ENCODE measurements at regions not wholly inside any gene's neighbourhood (a gene's known extent, or its start where the extent isn't known, plus 50 kb on each side); places are given as distances from the start of the nearest gene placed in this dataset.
"Not testable (repeated sequence)": the region's sequence is repeated elsewhere in the genome, so short reads cannot be mapped to it uniquely, and the experiment has no call there.

DNA sequence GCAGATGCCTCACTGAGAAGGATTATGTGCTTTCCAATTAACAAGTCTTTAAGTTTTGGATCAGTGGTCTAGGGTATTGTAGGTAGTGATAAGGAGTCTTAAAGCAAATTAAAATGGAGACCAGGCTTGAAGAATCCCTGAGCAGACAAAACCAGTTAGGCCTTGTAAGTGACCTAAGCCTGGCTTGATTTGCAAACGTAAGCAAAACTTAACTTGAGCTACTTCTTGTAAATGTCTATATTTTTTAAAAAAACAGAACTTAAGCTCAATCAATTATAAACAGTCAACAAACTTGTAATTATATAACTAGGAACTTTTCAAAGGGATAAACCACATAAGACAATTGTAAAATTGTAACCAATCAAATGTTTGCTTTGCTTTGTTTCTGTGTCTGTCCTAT lies 72.7 kb upstream of the NALF2 start:
- ATAC-seq (no peak), DNase-seq (ENCODE audit: low spot score) (no peak)

DNA sequence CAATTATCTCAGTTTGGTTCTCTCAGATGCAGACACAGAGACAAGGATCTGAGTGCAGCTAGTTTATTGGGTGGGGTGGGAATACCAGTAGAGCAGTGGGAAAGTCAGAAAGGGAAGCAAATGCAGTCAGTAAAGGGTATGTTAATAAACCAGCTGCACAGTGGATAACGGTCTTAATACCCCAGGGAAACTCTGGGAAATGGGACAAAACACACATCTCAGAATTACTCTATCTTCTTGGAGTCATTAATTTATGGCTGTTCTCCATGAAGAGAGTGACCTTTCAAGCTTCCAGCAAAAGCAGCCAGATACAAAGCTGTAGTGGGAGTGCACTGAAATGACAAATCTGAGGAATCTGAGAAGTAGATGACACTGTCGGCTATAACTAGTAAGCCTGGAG lies 73.3 kb upstream of the NALF2 start:
- no peak for DNase-seq (ENCODE audit: low spot score)
- ATAC-seq = no peak

DNA sequence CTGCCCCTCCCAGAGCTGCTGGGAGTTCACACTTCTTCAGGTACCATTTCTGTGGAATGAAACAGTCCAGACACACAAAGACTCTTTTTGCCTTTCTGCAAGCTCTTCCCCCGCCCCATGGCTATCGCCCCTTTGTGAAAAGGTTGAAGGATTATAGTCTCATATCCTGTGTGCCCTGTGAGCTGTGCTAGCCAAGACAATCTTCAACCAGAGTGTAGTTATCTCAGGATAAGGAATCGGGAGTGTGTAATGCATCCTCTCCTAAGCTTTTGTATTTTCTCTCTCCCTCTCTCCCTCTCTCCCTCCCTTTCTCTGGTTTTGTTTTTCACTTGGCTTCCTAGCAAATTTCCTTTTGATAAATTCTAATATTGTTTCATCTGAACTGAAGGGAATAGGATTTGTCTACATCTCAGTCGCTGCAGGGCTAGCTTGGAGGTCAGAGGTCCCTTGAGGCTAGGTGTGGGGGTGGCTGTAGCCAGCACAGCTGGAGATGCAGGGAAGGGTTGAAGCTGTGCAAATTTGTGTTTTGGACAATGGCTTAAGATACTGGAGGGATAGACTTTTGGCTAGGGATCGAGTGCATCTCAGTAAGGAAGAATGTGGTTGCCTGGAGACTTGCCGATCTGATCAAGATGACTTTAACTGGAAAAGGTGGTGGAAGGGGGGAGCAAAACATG lies 74.6 kb upstream of the NALF2 start:
- ATAC-seq = no peak
- DNase-seq (ENCODE audit: low spot score) = no peak

DNA sequence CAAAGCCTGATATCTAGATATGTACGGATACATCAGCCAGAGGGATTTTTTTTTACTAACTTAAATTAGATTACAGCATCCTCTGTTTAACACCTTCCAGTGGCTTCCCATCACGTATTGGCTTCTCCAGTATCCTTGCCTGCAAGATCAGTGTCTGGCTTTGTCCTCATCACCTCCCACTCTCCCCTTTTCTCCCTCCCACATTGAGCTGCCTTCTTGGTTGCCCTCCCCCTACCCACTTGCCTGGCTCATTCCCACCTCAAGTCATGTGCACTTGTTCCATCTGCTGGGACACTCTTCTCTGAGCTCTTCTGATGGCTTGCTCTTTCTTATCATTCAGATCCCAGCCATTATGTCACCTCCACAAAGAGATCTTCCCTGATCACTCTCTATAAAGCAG lies 75.9 kb upstream of the NALF2 start:
- ATAC-seq = no peak
- no peak for DNase-seq (ENCODE audit: low spot score)

DNA sequence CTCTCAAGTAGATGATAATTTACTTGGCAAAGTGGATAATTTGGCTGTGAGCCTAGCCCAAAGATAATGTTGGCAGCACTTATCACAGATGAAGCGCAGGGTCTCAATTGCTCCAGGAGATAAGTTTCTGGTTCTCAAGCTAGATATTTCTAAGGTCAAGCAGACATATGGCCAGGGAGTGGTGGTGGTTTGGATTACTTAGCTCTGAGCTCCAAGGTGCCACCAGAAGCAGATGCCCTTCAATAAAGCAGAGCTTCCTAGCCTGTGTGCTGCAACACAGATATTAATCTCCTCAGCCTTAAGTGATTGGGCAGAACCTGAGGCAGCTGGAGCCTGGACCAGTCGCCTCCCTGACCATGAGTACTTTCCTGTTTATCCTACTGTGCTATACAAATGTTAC lies 79.2 kb upstream of the NALF2 start:
- DNase-seq (ENCODE audit: low spot score) (no peak), ATAC-seq (no peak)

DNA sequence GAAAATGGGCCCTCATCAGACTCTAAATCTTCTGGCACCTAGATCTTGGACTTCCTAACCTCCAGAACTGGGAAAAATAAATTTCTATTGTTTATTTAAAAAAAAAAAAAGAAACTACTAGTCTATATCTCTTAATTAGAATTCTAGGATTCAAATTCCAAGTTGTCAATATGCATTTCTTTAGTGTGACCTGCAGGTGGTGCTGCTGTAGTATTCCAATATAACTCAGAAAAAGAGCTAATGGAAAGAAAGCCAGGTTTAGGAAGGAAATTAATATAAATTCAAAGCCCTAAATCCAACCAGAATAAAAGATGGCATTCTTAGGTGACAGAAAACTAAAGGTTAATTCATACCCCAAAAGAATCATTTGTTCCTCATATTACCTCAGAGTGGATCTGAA lies 80.0 kb upstream of the NALF2 start:
- ATAC-seq (no peak), DNase-seq (ENCODE audit: low spot score) (no peak)

DNA sequence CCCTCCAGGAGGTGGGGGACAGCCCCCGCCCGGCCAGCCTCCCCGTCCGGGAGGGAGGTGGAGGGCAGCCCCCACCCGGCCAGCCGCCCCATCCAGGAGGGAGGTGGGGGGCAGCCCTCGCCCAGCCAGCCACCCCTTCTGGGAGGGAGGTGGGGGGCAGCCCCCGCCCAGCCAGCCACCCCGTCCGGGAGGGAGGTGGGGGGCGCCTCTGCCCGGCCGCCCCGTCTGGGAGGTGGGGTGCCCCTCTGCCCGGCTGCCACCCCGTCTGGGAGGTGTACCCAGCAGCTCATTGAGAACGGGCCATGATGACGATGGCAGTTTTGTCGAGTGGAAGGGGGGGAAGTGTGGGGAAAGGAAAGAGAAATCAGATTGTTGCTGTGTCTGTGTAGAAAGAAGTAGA lies 81.9 kb upstream of the NALF2 start:
- not testable (repeated sequence) for ATAC-seq; DNase-seq (ENCODE audit: low spot score)

DNA sequence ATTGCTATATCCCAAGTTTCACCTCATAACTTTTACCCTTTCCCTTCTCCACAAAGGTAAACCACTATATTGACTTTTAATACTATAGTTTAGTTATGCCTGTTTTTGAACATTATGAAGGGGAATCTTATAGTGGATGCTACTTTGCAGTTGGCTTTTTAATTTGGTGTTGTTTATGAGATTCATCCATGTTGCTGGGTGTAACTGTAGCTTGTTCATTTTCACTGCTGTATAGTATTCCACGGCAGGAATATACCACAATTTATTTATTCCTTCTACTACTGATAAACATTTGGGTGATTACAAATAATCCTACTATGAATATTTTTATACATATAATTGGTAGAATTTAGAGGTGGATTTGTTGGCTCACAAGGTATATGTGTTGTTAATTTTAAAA lies 88.4 kb upstream of the NALF2 start:
- no peak for DNase-seq (ENCODE audit: low spot score)
- ATAC-seq = no peak

DNA sequence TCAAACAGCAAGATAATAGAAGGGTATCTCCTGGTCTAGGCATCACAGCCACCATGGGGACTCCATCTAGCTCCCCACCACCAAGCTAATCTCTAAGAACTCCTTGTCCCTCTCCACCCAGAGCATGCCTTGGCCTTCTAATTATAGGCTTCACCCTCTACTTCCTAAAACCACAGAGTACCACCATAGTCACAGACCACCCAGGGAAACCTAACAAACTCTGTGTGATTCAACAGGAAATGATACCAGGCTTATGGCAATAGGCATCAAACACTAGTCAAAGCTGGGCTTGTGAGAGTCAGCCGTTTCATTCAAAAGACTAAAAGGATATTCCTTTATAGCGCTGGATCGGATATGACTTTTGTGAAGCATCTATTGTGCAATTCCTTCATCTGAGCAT lies 91.5 kb upstream of the NALF2 start:
- ATAC-seq (no peak), DNase-seq (ENCODE audit: low spot score) (no peak)

DNA sequence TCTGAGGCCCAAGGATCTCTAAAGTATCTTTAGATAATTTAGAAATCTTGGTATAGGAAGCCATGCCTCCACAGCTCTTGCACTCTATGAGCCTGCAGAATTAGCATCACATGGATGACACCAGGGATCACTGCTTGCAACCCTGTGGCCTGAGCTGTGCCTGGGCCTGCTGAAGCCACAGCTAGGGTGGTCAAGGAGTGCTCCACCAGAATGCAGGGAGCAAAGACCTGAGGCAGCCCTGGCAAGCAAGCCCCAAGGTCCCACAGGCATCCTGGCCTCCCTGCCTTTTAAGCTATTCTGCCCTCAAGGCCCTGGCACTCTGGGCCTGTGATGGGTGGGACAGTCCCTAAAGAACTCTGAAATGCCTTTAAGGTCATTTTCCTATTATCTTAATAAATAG lies 105.2 kb upstream of the NALF2 start:
- no peak for ATAC-seq
- DNase-seq (ENCODE audit: low spot score) = no peak

DNA sequence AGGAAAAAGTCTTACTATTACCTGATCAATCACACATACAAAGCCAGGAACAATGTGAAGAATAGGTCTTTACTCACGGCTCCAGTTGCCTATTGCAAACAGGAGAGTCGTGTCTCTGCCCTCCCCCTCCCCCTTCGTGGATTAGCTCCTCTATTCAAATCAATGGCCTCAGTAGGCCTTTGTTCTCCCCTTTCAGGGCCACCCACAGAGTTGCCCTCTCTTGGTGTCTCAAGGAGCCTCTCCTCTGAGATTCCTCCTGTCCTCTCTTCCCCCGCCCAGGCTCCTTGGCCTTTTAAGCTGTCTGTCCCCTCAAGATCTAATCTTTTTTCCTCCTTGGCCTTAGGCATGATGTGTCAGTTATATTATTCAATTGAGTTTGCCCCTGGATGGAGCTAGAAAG lies 107.2 kb upstream of the NALF2 start:
- ATAC-seq (no peak), DNase-seq (ENCODE audit: low spot score) (no peak)

DNA sequence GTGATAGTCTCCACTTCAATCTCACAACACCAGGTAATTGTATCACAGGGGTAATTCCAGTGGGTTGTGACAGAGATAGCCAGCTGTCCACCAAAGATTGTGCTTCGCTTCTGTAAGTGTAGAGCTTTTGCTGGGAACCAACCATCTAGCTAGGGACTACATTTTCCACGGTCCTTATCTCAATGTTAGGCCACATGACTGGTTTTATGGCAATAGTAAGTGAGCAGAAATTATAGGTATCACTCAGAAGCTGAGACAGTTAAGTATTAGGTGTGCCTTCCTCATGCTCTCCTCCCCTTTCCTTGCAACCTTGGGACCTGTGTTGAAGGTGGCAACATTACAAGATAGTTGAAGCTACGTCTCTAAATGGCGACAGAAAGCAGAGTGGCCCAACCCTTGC lies 108.8 kb upstream of the NALF2 start:
- ATAC-seq (no peak), DNase-seq (ENCODE audit: low spot score) (no peak)

DNA sequence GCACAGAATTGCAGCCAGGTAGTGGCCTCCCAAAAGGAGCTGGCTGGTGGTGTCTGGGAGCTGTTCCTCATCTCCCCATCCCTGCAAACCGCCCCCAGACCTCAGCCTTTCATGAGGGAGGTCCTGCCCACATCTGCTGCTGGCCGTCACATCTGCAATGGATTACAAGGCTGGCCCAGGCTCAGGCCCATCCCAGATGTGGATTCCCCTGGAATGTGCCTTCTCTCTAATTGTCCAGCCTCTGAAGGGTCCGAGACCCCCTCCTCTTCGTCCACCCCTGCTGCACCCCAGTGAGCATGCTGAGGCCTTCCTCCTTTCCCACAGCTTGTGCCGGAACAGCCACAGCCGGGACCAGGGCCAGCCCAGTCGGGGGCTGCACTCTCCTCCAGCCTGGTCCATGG lies 115.0 kb upstream of the NALF2 start:
- DNase-seq (ENCODE audit: low spot score) (no peak), ATAC-seq (no peak)

DNA sequence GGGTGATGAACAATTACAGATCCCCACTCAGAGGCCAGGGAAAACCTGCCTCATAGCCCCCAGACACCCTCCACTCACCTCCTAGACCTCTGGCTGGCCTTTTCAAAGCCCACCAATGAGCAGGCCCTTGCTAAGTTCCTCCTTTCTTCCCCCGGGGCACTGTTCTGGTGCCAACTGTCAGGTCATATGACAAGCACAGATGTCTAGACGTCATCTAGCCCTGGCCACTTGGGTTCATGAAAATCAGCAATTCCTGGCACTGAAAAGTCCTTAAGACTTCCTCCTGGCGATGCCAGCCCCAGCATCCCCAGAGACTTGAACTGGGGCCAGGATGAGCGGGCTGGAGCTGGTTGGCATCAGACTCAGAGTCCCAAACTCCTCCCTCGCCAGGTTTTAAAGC lies 115.6 kb upstream of the NALF2 start:
- DNase-seq (ENCODE audit: low spot score) (no peak), ATAC-seq (no peak)

DNA sequence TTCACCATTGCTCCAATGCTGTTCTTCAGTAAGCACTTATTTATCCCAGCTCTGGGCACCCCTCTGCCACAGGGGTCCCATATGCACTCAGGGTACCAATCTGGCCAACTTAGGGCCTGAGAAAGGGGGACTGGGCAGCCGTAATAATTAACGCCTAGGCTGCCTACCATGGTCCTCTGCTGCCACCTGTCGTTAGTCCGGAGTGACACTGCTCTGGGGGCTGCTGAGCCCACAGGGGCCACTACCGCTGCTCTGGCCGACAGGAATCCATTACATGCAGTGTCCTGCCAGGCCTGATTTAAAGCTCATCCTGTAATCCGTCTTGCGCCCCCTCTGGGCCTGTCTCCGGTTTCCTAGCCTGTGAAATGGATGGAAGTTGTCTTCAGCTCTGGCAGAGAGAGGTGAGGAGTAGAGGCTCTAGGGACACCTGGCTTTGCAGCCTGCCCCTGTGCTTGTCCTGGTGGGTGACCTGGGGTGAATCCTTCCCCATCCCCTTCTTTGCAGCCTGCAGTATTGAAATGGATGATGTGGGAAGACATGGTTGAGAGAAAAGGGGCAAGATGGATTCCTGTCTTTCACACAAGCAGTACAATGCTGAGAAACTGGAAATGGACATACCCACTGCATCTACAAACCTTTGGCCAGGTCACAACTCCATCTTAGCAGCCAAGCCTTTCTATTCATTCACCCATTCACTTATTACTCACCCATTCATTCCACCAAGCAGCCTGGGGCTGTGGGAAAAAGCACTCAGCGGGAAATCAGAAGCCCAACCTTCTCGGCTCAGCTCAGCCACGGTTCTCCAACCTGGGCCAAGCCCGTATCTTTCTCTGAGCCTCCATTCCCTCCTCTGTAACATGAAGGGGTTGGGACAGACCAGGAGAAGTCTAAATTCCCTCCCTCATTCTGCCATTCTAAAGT lies 116.3 kb upstream of the NALF2 start:
- DNase-seq (ENCODE audit: low spot score) (peak; percentile 44), ATAC-seq (peak; percentile 79)

DNA sequence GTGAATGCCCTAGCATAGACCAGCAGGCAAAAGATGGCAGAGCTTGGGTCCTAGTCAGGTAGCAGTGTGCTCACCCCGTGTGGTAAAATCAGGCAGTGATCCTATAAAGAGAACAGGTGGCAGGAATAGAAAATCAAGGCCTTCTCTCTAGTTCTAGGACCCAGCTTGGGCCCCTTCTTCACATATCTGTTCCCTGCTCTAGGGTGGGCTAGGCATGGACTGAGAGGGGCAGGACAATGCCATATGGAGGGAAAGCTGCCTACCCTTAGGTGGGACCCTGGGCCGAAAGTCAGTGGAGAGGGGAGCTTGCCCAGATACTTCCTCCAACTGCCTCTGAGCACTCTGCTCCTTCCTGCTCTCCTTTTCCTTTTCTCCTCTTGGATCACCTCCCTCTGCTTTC lies 117.4 kb upstream of the NALF2 start:
- DNase-seq (ENCODE audit: low spot score) = no peak
- no peak for ATAC-seq

DNA sequence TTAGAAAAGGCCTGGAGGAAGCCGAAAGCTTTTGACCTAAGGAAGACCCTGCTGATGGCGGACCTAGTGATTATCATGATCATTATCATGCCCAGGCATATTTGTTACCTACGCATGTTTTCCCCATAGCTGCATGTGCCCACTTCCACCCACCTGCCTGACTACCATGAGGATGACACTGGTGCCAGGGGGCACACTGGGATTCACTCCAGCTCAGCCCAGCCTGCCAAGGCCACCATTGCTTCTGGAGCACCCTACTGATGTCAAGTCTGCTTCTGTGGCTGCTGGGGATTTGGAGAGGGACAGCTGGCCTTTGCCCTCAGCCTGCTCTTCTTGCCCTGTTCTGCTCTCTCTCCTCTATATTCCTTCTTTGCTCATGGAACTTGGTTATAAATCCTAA lies 124.7 kb upstream of the NALF2 start:
- no peak for ATAC-seq

DNA sequence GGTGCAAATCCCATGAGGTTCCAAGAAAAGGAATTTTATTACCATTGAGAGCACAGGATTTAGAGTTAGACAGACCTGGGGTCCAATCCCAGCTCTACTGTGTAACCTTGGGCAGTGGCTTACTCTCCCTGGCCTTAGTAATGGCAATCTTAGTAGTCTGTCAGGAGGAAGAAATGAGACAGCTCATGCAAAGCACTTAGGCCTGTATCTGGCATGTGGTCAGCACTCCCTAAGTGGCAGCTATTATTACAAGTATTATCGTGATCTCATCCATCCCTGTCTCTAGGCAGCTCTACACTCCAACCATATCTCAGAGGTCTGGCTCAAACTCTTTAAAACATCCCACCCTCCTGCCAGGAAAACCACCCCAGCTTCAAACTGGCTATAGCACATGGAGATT lies 129.6 kb upstream of the NALF2 start:
- DNase-seq (ENCODE audit: low spot score) = no peak
- no peak for ATAC-seq

More for the DNA sequence above, 124.7 kb upstream of the NALF2 start:
- no peak for DNase-seq (ENCODE audit: low spot score)

DNA sequence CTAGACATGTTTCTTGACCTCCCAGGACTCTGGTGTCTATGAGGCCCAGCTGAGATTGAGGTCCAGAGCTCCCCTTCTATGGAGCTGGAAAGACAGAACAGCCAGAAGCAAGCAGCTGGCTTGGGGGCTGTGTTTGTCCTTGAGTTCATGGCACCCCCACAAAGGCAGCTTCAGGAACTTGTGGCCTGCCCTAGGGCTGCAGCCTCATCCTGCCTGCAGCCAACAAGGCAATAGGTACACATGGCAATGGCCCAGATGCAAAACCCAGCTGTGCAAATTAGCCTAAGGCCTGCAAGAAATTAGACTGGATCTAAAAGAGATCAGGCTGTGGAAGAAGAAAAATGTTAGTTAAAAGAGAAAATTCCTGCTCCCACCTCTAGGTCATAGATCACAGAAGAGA lies 131.7 kb upstream of the NALF2 start:
- DNase-seq (ENCODE audit: low spot score) (no peak), ATAC-seq (no peak)

DNA sequence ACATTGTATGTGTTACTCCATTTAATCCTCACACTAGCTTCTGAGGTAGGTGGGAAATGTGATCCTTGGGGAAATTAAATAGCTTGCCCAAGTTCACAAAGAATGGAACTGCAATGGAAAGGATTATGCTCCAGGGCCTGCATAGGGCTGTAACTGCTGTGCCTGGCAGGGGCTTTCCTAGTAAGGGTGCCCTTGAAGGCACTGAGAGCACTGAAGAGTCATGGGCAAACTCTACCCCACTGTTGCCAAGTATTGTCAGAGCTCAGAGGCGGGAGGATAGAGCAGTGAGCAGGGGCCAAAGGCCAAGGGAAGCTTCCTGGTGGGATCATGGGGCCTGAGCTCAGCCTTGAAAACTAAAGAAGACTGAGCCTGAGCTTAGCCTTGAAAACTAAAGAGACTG lies 133.0 kb upstream of the NALF2 start:
- no peak for DNase-seq (ENCODE audit: low spot score)
- ATAC-seq = no peak

DNA sequence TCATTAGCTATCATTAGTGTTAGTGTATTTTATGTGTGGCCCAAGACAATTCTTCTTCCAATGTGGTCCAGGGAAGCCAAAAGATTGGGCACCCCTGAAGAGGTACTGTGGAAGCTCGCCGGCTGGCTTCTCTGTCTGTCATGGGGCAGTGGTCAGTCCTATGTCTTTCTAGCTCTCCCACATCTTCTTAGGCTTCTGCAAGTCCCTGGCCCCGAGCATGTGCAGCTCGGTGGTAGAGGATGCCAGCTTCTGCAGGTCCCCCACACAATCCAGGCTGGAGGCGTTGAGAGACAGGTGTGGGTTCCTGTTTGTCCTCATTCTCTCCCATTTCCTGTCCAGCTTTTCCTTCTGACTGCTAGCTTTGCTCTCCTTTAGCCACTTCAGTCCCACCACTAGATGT lies 134.1 kb upstream of the NALF2 start:
- ATAC-seq (no peak), DNase-seq (ENCODE audit: low spot score) (no peak)

DNA sequence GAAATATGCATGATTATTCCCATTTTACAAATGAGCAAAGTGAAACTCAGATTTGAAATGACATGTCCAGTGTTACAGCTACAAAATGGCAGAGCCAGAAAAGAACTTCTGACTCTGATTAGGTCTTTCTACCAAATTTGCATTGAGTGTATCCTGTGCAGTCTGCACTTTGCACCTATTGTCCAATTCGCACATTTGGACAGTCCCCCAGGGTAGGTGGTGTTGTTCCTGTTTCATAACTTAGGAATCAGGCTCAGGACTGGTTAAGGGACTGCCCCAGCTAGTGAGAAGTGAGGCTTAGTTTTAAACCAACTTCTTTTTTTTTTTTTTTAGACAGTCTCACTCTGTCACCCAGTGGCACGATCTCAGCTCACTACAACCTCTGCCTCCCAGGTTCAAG lies 137.9 kb upstream of the NALF2 start:
- DNase-seq (ENCODE audit: low spot score) (no peak), ATAC-seq (peak; percentile 38)

DNA sequence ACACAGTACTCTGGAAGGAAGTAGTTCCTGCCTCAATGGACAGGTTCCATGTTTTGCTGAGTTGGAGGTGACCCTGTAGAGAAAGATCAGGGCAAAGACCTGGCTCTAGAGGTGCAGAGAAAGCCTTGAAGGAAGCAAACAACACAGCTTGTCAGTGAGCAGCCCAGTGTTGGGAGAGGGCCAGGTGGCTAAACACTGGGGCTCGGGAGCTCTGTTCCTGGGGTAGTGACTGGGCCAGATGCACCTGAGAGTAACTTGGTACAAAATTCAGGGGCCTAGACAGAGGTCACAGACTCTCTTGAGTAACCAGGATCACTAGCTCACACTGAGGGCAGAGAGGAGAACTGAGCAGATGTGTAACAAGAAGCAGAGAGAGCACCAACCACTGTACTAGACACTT lies 138.4 kb upstream of the NALF2 start:
- ATAC-seq = no peak

More for the DNA sequence above, 138.4 kb upstream of the NALF2 start:
- no peak for DNase-seq (ENCODE audit: low spot score)

All from left lobe of liver (tissue), 2 donors.